ENCODE measurements at regions not wholly inside any gene's neighbourhood (a gene's known extent, or its start where the extent isn't known, plus 50 kb on each side); places are given as distances from the start of the nearest gene placed in this dataset.
"Not testable (repeated sequence)": the region's sequence is repeated elsewhere in the genome, so short reads cannot be mapped to it uniquely, and the experiment has no call there.

GRCh38 chr13:44778761-44779484, 202.8 kb upstream of the TSC22D1 start:
- H3K27me3 ChIP-seq (ENCODE audit: insufficient read depth, low read length): no peaks in the 10 kb centered on the region
- H4K20me1 ChIP-seq (ENCODE audit: insufficient read depth, low read length): no peaks in the 10 kb centered on the region
- no peaks in the 10 kb centered on the region for H3K36me3 ChIP-seq (ENCODE audit: insufficient read depth, low read length)
- no peaks in the 10 kb centered on the region for H3K9me2 ChIP-seq (ENCODE audit: low read depth, low read length)
- no peak overlapping the region for H3K27ac ChIP-seq (ENCODE audit: low read depth, low read length, poor library complexity, severe bottlenecking)
- no peak overlapping the region for H3K4me3 ChIP-seq (ENCODE audit: low read depth, low read length, poor library complexity, severe bottlenecking)
- TF ChIP-seq CTCF (IDR thresholded peaks at IDR 0.05; ENCODE audit: low read length) (no peak), EZH2 (IDR thresholded peaks at IDR 0.05; ENCODE audit: borderline replicate concordance, low read length) (no peak)
- no peaks in the 10 kb centered on the region for H3F3A ChIP-seq (ENCODE audit: insufficient read depth, low read length)
- H3K4me2 ChIP-seq (ENCODE audit: low read length): no peak overlapping the region
- no peaks in the 10 kb centered on the region for H3K9me3 ChIP-seq (ENCODE audit: low read length)
- H3K4me1 ChIP-seq (ENCODE audit: insufficient read depth, low read length, severe bottlenecking): no peaks in the 10 kb centered on the region
- no peaks in the 10 kb centered on the region for H3K79me2 ChIP-seq (ENCODE audit: insufficient read depth, low read length)
- no peak overlapping the region for H2AFZ ChIP-seq (ENCODE audit: low read length)
- no peak overlapping the region for H3K9ac ChIP-seq (ENCODE audit: low read length)

GRCh38 chr13:44775290-44775689, 199.2 kb upstream of the TSC22D1 start:
- H3K4me3 ChIP-seq (ENCODE audit: low read depth, low read length, poor library complexity, severe bottlenecking); H3K4me2 ChIP-seq (ENCODE audit: low read length); H3K4me1 ChIP-seq (ENCODE audit: insufficient read depth, low read length, severe bottlenecking); H3K9me2 ChIP-seq (ENCODE audit: low read depth, low read length); H3K79me2 ChIP-seq (ENCODE audit: insufficient read depth, low read length); H2AFZ ChIP-seq (ENCODE audit: low read length); H4K20me1 ChIP-seq (ENCODE audit: insufficient read depth, low read length); H3K9me3 ChIP-seq (ENCODE audit: low read length); H3K27me3 ChIP-seq (ENCODE audit: insufficient read depth, low read length); H3K9ac ChIP-seq (ENCODE audit: low read length); H3K27ac ChIP-seq (ENCODE audit: low read depth, low read length, poor library complexity, severe bottlenecking); H3F3A ChIP-seq (ENCODE audit: insufficient read depth, low read length); H3K36me3 ChIP-seq (ENCODE audit: insufficient read depth, low read length): not testable (repeated sequence)

GRCh38 chr13:44770951-44771350, 194.8 kb upstream of the TSC22D1 start:
- Histone ChIP-seq H3K4me3 (ENCODE audit: low read depth, low read length, poor library complexity, severe bottlenecking) (no peak overlapping the region), H3K27me3 (ENCODE audit: insufficient read depth, low read length) (no peaks in the 10 kb centered on the region), H2AFZ (ENCODE audit: low read length) (no peak overlapping the region), H3K36me3 (ENCODE audit: insufficient read depth, low read length) (no peaks in the 10 kb centered on the region), H3K9me2 (ENCODE audit: low read depth, low read length) (no peaks in the 10 kb centered on the region), H3K4me1 (ENCODE audit: insufficient read depth, low read length, severe bottlenecking) (no peaks in the 10 kb centered on the region), H3K79me2 (ENCODE audit: insufficient read depth, low read length) (no peaks in the 10 kb centered on the region), H3K4me2 (ENCODE audit: low read length) (no peak overlapping the region), H3K9ac (ENCODE audit: low read length) (no peak overlapping the region), H3K9me3 (ENCODE audit: low read length) (no peaks in the 10 kb centered on the region), H3K27ac (ENCODE audit: low read depth, low read length, poor library complexity, severe bottlenecking) (no peak overlapping the region), H4K20me1 (ENCODE audit: insufficient read depth, low read length) (no peaks in the 10 kb centered on the region), H3F3A (ENCODE audit: insufficient read depth, low read length) (no peaks in the 10 kb centered on the region; the same call in 1 of the 2 replicates)
- TF ChIP-seq EZH2 (IDR thresholded peaks at IDR 0.05; ENCODE audit: borderline replicate concordance, low read length) (no peak), CTCF (IDR thresholded peaks at IDR 0.05; ENCODE audit: low read length) (no peak)

GRCh38 chr13:44769686-44770085, 193.6 kb upstream of the TSC22D1 start:
- Histone ChIP-seq H3K4me1 (ENCODE audit: insufficient read depth, low read length, severe bottlenecking) (no peaks in the 10 kb centered on the region), H3K4me2 (ENCODE audit: low read length) (no peak overlapping the region), H3K9ac (ENCODE audit: low read length) (no peak overlapping the region), H3K27ac (ENCODE audit: low read depth, low read length, poor library complexity, severe bottlenecking) (no peak overlapping the region), H3K36me3 (ENCODE audit: insufficient read depth, low read length) (no peaks in the 10 kb centered on the region), H3K9me2 (ENCODE audit: low read depth, low read length) (no peaks in the 10 kb centered on the region), H3F3A (ENCODE audit: insufficient read depth, low read length) (no peaks in the 10 kb centered on the region; the same call in 1 of the 2 replicates), H2AFZ (ENCODE audit: low read length) (no peak overlapping the region), H3K79me2 (ENCODE audit: insufficient read depth, low read length) (no peaks in the 10 kb centered on the region), H4K20me1 (ENCODE audit: insufficient read depth, low read length) (no peaks in the 10 kb centered on the region), H3K9me3 (ENCODE audit: low read length) (no peaks in the 10 kb centered on the region), H3K27me3 (ENCODE audit: insufficient read depth, low read length) (no peaks in the 10 kb centered on the region), H3K4me3 (ENCODE audit: low read depth, low read length, poor library complexity, severe bottlenecking) (no peak overlapping the region)
- no peak for TF ChIP-seq EZH2 (IDR thresholded peaks at IDR 0.05; ENCODE audit: borderline replicate concordance, low read length)
- TF ChIP-seq CTCF (IDR thresholded peaks at IDR 0.05; ENCODE audit: low read length): no peak

All from OCI-LY1 (cell line).